ENCODE measurements at regions not wholly inside any gene's neighbourhood (a gene's known extent, or its start where the extent isn't known, plus 50 kb on each side); places are given as distances from the start of the nearest gene placed in this dataset.
A peak's percentile ranks its signal among the peaks of the same experiment; 100 is the strongest.

- intact Hi-C loops (cut with DNase I; ENCODE audit: low total_unique reads), result no loop called here
These were observed 262.0 kb downstream of the ADRA2A start for GRCh38 chr10:111338805-111339204.

GRCh38 chr10:111344804-111345203 is 268.0 kb downstream of the ADRA2A start:
- Histone ChIP-seq H3K4me3 (no peak overlapping the region), H3K4me1 (no peaks in the 10 kb centered on the region), H3K9me3 (peaks cover 0 to 33% (median 31%) of the 10 kb centered on the region in 8 donors), H3K27me3 (replicated peaks in 1 of 7) (peaks cover 0 to 16% (median 0%) of the 10 kb centered on the region in 7 donors), H3K27ac (no peak overlapping the region), H3K36me3 (no peaks in the 10 kb centered on the region)
- DNase-seq, result no peak
- TF ChIP-seq POLR2A (IDR thresholded peaks at IDR 0.05), result no peak
- peak in 1 of 11 experiments; percentile 18 for TF ChIP-seq CTCF (IDR thresholded peaks at IDR 0.05 in 8 of 11, conservative IDR thresholded peaks at IDR 0.05 in 3 of 11)
- no peak for TF ChIP-seq POLR2AphosphoS5 (IDR thresholded peaks at IDR 0.05)
- WGBS, 5 donors, result 40 to 55% (median 52%) methylated on average over 3 of the region's 3 CpGs
- intact Hi-C loops (cut with DNase I; ENCODE audit: low total_unique reads), result no loop called here

More at GRCh38 chr10:111338805-111339204, 262.0 kb downstream of the ADRA2A start:
- no peak for TF ChIP-seq CTCF (IDR thresholded peaks at IDR 0.05 in 8 of 11, conservative IDR thresholded peaks at IDR 0.05 in 3 of 11)
- no peak for TF ChIP-seq POLR2AphosphoS5 (IDR thresholded peaks at IDR 0.05)
- TF ChIP-seq POLR2A (IDR thresholded peaks at IDR 0.05), result no peak
- no peaks in the 10 kb centered on the region for H3K27me3 ChIP-seq (replicated peaks in 1 of 7)
- H3K36me3 ChIP-seq, result no peaks in the 10 kb centered on the region
- peaks cover 0 to 40% (median 34%) of the 10 kb centered on the region in 8 donors for H3K9me3 ChIP-seq
- 78 to 90% (median 83%) methylated on average over 5 of the region's 5 CpGs for WGBS, 5 donors
- peak overlapping the region in 2 of 8 donors; percentile 0 to 23 for H3K27ac ChIP-seq
- DNase-seq, result no peak
- H3K4me3 ChIP-seq, result no peak overlapping the region
- peaks cover 0 to 6% (median 2%) of the 10 kb centered on the region in 6 donors for H3K4me1 ChIP-seq

- H3K4me1 ChIP-seq, result no peaks in the 10 kb centered on the region
- no peak overlapping the region for H3K4me3 ChIP-seq
- H3K27me3 ChIP-seq (replicated peaks in 1 of 7), result peaks cover 0 to 18% (median 0%) of the 10 kb centered on the region in 7 donors
- H3K9me3 ChIP-seq, result peaks cover 0 to 7% (median 5%) of the 10 kb centered on the region in 8 donors
- TF ChIP-seq POLR2AphosphoS5 (IDR thresholded peaks at IDR 0.05) (no peak), CTCF (IDR thresholded peaks at IDR 0.05 in 8 of 11, conservative IDR thresholded peaks at IDR 0.05 in 3 of 11) (no peak)
- H3K36me3 ChIP-seq, result no peaks in the 10 kb centered on the region
- no peak overlapping the region for H3K27ac ChIP-seq
- DNase-seq, result no peak
- intact Hi-C loops (cut with DNase I; ENCODE audit: low total_unique reads), result no loop called here
- 66 to 70% (median 68%) methylated on average over 6 of the region's 6 CpGs for WGBS, 5 donors
These were observed 270.7 kb downstream of the ADRA2A start for GRCh38 chr10:111347386-111348013.

GRCh38 chr10:111348076-111348475 is 271.2 kb downstream of the ADRA2A start:
- 77 to 90% (median 82%) methylated on average over 4 of the region's 4 CpGs for WGBS, 5 donors
- no peak overlapping the region for H3K4me3 ChIP-seq
- no peaks in the 10 kb centered on the region for H3K36me3 ChIP-seq
- no peak for DNase-seq
- H3K27ac ChIP-seq, result no peak overlapping the region
- H3K9me3 ChIP-seq, result peaks cover 0 to 1% (median 0%) of the 10 kb centered on the region in 8 donors
- TF ChIP-seq CTCF (IDR thresholded peaks at IDR 0.05 in 8 of 11, conservative IDR thresholded peaks at IDR 0.05 in 3 of 11), result no peak
- no peak for TF ChIP-seq POLR2AphosphoS5 (IDR thresholded peaks at IDR 0.05)
- no peak for TF ChIP-seq POLR2A (IDR thresholded peaks at IDR 0.05)
- intact Hi-C loops (cut with DNase I; ENCODE audit: low total_unique reads), result no loop called here
- peaks cover 0 to 18% (median 0%) of the 10 kb centered on the region in 7 donors for H3K27me3 ChIP-seq (replicated peaks in 1 of 7)
- H3K4me1 ChIP-seq, result no peaks in the 10 kb centered on the region

Data from spleen (tissue), 11 donors.